AG04449 (cell line): ENCODE measurements at regions not wholly inside any gene's neighbourhood (a gene's known extent, or its start where the extent isn't known, plus 50 kb on each side); places are given as distances from the start of the nearest gene placed in this dataset.

ENCODE experiments used
- CTCF ChIA-PET: fragments of 350-600 bp; formaldehyde crosslinking; extraction: SDS; loops from one replicate; lab custom pipeline; 2021; ENCODE audit warnings: antibody characterized with exemption; lab: Yijun Ruan, JAX
- POLR2A ChIA-PET: fragments of 400-600, 350-600 bp; formaldehyde crosslinking; extraction: SDS; loops from one replicate; lab custom pipeline; 2020; ENCODE audit warnings: antibody characterized with exemption, inconsistent platforms; lab: Yijun Ruan, JAX
- DNase-seq: peaks from one replicate; pipeline ENCODE4 v3.0.0-alpha.2; 2010; ENCODE audit warnings: low read depth, low spot score
- H3K4me3 ChIP-seq: 2 replicates; pipeline ENCODE4 v1.5.1; 2011; ENCODE audit warnings: low read depth, mild to moderate bottlenecking, control low read depth, low read length
- CTCF ChIP-seq: IDR thresholded peaks from one replicate; pipeline ENCODE4 v1.5.1; 2011; ENCODE audit warnings: mild to moderate bottlenecking, moderate library complexity, low read length, control low read depth, inconsistent platforms; ENCODE audit not compliant: insufficient read depth; ENCODE audit errors: missing control alignments

GRCh38 chr18:29351171-29351570, 1174.2 kb upstream of the CDH2 start:
- H3K4me3 ChIP-seq: no peak overlapping the region
- CTCF ChIA-PET: no interaction called here
- no peak for TF ChIP-seq CTCF
- DNase-seq: no peak
- POLR2A ChIA-PET: no interaction called here

- H3K4me3 ChIP-seq: no peak overlapping the region
- no peak for TF ChIP-seq CTCF
- no peak for DNase-seq
- ChIA-PET CTCF (no interaction called here), POLR2A (no interaction called here)
These were observed 1152.0 kb upstream of the CDH2 start for GRCh38 chr18:29328932-29329331.

- no peak for TF ChIP-seq CTCF
- POLR2A ChIA-PET: no interaction called here
- no peak for DNase-seq
- CTCF ChIA-PET: no interaction called here
- H3K4me3 ChIP-seq: no peak overlapping the region
These were observed 1149.3 kb upstream of the CDH2 start for GRCh38 chr18:29326214-29326613.

GRCh38 chr18:29321561-29321960, 1144.6 kb upstream of the CDH2 start:
- ChIA-PET CTCF (no interaction called here), POLR2A (no interaction called here)
- DNase-seq: no peak

GRCh38 chr18:29313312-29313711, 1136.4 kb upstream of the CDH2 start:
- DNase-seq: no peak
- TF ChIP-seq CTCF: no peak
- ChIA-PET POLR2A (no interaction called here), CTCF (no interaction called here)
- no peak overlapping the region for H3K4me3 ChIP-seq

More at GRCh38 chr18:29321561-29321960, 1144.6 kb upstream of the CDH2 start:
- H3K4me3 ChIP-seq: no peak overlapping the region
- TF ChIP-seq CTCF: no peak

- CTCF ChIA-PET: no interaction called here
- TF ChIP-seq CTCF: no peak
- POLR2A ChIA-PET: no interaction called here
- no peak for DNase-seq
- no peak overlapping the region for H3K4me3 ChIP-seq
These were observed 1134.7 kb upstream of the CDH2 start for GRCh38 chr18:29311580-29311979.
